Hematopoietic multipotent progenitor cell (in vitro differentiated cells): ENCODE measurements at regions not wholly inside any gene's neighbourhood (a gene's known extent, or its start where the extent isn't known, plus 50 kb on each side); places are given as distances from the start of the nearest gene placed in this dataset.
A peak's percentile ranks its signal among the peaks of the same experiment; 100 is the strongest.

Source experiments
- DNase-seq, 3 donors: peaks; one replicate each; pipeline ENCODE4 v3.0.0-alpha.2; 2011 to 2015; ENCODE audit warnings: low read depth in 2 of 3, low spot score in 2 of 3

- no peak for DNase-seq
Observed at GRCh38 chr16:16774389-16774788, 395.4 kb downstream of the NPIPA7 start.

DNA sequence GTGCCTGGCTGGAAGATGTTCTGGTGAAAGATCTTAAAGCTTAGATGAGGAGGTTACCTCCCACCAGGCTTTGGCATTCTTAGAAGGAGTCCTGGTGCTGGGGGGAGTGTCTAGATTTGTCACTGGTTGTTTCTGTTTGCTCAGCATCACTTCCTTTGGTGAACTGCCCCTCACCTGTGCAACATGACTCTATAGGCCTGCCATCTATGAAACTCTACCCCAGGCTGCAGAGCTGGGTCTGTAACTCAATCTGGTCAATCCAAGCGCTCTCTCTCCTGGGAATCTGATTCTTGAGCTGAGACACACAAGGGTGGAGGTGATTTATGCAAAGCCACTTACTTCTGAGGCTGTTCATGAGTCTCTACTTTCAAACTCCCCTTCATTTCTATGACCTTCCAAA, 399.4 kb downstream of the NPIPA7 start:
- DNase-seq, result no peak

GRCh38 chr16:16780588-16780987, 401.6 kb downstream of the NPIPA7 start:
- DNase-seq, result no peak

GRCh38 chr16:16782153-16782552, 403.2 kb downstream of the NPIPA7 start:
- no peak for DNase-seq

- DNase-seq, result no peak
Observed at GRCh38 chr16:16788004-16788403, 409.1 kb downstream of the NPIPA7 start.

DNA sequence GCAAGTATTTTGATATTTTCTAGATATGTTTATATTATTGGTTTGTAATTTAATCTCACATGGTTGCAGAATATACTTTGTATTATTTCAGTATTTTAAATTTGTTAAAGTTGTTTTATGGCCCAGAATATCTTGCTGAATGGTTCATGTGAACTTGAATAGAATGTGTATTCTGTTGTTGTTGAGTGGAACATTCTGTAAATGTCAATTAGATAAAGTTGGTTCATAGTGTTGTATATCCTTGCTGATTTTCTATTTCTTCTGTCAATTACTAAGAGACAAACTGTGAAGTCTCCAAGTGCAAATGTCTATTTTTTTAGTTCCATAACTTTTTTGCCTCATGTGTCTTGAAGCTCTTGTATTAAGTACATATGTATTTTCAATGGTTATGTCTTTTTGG, 411.7 kb downstream of the NPIPA7 start:
- DNase-seq, result no peak

DNA sequence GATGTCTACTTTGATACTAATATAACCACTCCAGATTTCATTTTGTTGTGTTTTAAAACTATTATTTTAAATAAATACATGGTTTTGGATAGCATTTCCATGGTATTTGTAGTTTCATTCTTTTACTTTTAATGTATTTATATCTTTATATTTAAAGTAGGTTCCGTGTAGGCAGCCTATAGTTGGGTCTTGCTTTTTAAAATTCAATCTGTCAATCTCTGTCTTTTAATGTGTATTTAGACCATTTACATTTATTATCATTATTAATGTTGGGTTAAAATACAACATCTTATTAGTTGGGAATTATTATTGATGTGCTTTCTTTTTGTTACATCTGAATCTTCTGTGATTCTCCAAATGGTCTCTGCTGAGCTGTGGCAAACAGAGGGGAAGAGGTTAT, 412.1 kb downstream of the NPIPA7 start:
- DNase-seq, result no peak

GRCh38 chr16:16797239-16797638, 418.3 kb downstream of the NPIPA7 start:
- peak in 1 of 3 donors; percentile 5 for DNase-seq

GRCh38 chr16:16798504-16798903, 419.6 kb downstream of the NPIPA7 start:
- DNase-seq, result no peak

- no peak for DNase-seq
Observed at GRCh38 chr16:16805809-16806208, 426.9 kb downstream of the NPIPA7 start.

DNA sequence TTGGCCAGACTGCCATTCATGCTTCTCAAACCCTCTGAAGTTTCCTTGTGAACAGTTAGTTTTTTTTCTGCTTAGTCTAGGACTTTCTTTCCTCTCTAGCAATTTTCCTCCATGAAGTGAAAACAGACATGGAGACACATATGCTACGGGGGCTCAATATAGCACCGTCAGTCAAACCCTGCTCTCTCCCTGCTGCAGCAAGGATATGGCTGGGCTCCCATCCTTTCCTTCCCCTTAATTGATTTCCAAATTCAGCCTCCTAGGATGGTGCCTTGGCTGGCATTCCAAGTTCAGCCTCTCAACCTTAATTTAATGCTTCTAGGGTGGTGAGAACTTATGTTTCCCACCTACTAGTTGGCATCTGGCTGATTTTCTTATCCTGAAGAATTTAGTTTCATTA, 436.7 kb downstream of the NPIPA7 start:
- no peak for DNase-seq

DNA sequence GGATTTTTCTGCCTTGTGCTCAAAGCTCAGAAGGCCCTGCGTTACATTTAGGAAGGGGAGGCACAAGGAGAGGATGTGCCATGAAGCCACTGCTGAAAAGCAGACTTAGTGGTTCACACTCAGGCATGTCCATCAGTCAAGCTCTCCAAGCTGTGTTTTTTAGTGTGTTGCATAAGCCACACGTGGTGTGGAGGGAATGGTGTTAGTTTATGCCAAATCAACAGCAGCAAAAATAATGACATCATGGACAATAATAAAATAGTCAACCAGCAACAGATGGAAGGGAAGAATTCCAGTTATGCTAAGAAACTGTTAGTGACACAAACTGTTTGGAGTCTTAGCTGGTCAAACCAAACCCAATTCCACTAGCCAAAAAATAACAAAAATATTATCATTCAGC, 438.3 kb downstream of the NPIPA7 start:
- no peak for DNase-seq

DNA sequence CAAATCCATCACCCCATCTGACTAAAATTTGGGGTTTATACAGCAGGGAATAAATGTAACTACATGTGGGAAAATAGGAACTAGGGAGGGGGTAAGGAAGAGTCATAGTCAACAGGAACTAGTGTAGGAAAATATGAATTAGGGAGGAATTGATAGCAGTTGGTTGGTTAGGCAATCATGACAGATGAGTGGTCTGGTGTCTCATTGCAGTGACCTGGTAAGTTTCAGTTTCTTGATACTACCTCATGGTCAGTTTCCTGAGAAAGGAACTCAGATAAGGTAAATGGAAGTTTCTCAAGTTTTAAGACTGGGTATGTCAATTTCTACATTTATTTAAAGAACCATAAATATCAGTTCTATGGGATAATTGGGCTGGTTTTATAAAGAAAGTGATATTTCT, 442.3 kb downstream of the NPIPA7 start:
- no peak for DNase-seq

DNA sequence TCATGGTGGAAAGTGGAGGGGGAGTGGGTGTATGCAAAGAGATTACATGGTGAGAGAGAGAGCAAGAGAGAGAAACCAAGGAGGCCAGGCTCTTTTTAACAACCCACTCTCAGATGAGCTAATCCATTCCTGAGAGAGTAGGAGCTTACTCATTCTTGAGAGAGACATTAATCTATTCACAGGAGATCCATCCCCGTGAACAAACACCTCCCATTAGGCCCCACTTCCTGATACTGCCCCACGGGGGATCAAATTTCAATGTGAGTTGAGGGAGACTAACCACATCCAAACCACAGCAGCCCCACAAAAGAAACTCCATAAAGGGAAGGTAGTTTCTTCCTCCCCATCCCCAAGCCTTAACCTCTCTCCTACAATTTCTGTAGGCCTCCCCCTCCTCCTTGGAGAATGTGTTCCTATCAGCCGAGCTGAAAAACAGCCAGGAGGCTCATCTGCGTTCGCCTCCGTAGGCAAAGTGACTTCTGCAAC, 450.0 kb downstream of the NPIPA7 start:
- no peak for DNase-seq

- DNase-seq, result no peak
Observed at GRCh38 chr16:16830401-16830800, 451.5 kb downstream of the NPIPA7 start.

DNA sequence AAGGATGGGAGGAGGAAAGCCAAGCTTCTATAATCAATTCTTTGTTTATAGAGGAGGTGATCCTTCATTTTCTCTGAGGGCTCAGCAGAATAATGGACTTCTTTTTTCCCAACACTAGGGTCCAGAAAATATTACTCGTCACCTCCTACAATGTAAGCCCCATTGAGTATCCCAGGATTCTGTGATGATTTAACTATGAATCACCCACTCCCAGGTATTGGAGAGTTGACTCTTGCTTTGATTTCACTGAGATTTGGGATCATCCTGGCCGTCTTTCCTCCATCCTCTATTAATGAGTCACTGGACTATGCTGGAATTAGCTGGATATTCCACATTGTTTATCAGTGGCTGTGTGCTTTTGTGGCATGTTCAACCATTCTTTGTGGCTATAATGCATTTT, 452.0 kb downstream of the NPIPA7 start:
- no peak for DNase-seq

DNA sequence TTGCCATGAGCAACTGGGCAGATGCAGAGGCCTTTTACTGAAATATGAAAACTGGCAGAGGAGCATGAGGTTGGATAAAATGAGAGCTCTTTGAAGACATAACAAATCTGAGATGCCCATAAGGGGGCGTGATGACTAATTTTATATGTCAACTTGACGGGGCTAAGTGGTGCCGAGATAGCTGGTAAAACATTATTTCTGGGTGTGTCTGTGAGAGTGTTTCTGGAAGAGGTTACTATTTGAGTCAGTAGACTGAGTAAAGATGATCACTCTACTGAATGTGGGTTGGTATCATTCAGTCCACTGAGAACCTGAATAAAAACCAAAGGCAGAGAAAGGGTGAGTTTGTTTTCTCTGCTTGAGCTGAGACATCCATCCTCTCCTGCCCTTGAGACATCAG, 454.2 kb downstream of the NPIPA7 start:
- no peak for DNase-seq

DNA sequence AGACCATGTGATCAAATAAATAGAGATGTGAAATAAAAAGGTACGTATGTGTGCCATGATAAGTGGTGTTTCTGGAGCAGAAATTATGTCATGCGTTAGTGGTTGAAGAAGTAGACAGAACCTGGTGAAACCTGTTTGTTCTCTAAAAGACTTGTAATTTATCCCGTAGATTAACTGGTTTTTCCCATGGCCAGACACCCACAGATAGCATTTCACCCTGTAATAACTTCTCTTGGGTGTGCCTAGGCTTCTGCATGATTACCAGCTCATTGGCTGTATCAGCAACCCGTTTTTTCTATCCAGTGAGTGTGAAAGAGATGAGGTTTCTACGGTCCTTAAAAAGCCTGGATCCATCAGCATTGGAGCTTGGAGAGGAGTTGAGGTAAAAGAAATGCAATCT, 471.3 kb downstream of the NPIPA7 start:
- no peak for DNase-seq

- no peak for DNase-seq
Observed at GRCh38 chr16:16857012-16857411, 478.1 kb downstream of the NPIPA7 start.

DNA sequence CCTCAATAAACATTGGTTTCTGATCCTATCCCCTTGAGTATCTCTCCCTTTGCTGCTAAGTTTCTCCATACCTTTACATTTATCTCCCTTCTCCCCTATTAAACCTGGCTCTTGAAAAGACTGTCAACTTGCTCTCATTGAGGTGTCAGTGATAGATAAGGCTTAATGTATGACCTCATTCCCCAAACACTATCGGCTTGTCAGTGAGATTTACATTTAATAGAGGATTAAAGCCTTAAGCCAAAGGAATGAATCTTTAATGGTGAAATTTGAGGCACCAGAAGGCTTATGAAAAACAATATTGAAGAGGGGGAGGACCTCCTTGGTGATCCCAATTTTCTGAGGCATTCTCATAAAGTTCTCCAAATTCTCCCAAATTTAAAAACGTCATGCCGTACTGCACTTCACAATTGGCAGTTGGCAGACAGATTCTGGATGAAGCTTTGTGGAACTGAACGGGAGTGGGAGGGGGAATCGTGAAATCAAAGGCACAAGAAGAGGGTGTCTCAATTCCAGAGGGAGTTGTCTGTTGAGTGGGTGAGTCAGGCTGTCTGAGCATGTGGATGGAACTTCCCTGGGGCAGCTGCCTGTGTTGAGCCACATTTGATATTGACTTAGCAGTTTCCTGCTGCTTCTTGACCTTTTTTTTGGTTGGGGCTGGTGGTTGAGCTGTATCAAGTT, 478.8 kb downstream of the NPIPA7 start:
- no peak for DNase-seq

GRCh38 chr16:16861546-16861945, 482.6 kb downstream of the NPIPA7 start:
- DNase-seq, result peak; percentile 23 to 64 (median 43)

DNA sequence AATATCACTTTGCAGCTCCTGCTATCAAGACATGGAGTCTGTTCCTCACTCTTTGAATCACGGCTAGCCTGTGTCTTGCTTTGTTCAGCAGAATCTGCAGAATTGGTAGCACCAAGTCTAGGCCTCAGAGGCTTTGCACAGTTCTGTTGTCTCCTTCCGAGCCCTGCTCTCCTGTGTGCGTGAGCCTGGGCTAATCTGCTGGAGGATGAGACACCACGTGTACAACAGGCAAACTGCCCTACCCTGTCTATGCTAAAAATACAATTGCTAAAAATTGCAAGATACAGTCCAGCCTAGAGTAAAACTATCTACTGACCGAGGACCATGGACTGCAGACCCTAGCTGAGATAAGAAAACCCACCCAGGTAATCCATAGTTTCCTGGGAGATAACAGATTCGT, 484.7 kb downstream of the NPIPA7 start:
- DNase-seq, result no peak

DNA sequence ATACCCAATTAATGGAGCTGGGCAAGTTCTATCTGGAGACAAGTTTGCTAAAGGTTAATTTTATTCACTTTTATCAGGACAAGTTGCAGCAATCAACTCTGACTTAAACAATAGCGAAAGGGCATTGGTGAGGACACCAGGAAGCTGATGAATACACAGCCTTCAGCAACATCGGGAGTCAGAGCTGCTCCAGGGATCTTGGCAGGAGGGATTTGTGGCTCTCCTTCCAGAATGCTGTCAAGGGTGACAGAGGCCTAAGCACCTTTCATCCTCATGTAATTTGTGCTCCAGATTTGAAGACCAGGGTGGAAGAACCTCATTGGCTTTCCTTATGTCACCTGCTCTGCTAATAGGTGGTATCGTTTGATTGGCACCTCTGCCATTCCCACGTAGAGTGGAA, 485.6 kb downstream of the NPIPA7 start:
- no peak for DNase-seq
